ENCODE measurements at regions not wholly inside any gene's neighbourhood (a gene's known extent, or its start where the extent isn't known, plus 50 kb on each side); places are given as distances from the start of the nearest gene placed in this dataset.

DNA sequence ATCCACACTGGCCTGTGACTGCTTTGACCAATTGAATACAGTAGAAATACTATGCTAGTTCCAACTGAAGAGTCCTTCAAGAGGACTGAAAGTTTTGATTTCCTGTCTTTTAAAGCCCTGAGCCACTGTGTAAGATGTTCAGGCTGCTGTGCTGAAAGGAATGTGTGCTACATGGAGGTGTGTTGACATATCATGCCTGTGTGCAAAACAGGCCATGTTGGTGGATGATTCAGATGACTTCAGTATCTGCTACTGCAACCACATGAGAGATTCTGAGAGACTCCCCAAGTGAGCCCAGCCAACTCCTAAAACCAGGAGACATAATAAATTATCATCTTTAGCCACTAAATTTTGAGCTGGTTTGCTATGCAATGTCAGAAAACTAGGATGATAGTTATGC, 662.9 kb downstream of the ZEB2 start:
- no peak for TF ChIP-seq POLR2AphosphoS5 (IDR thresholded peaks at IDR 0.05)
- TF ChIP-seq, protein P1, sequence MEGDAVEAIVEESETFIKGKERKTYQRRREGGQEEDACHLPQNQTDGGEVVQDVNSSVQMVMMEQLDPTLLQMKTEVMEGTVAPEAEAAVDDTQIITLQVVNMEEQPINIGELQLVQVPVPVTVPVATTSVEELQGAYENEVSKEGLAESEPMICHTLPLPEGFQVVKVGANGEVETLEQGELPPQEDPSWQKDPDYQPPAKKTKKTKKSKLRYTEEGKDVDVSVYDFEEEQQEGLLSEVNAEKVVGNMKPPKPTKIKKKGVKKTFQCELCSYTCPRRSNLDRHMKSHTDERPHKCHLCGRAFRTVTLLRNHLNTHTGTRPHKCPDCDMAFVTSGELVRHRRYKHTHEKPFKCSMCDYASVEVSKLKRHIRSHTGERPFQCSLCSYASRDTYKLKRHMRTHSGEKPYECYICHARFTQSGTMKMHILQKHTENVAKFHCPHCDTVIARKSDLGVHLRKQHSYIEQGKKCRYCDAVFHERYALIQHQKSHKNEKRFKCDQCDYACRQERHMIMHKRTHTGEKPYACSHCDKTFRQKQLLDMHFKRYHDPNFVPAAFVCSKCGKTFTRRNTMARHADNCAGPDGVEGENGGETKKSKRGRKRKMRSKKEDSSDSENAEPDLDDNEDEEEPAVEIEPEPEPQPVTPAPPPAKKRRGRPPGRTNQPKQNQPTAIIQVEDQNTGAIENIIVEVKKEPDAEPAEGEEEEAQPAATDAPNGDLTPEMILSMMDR (IDR thresholded peaks at IDR 0.05 in 8 of 11, conservative IDR thresholded peaks at IDR 0.05 in 3 of 11), result no peak

Data from spleen (tissue), 7 donors.